Endothelial cell (in vitro differentiated cells): ENCODE measurements at regions not wholly inside any gene's neighbourhood (a gene's known extent, or its start where the extent isn't known, plus 50 kb on each side); places are given as distances from the start of the nearest gene placed in this dataset.

ENCODE experiments used
- DNase-seq: peaks from one replicate; pipeline ENCODE4 v3.0.0; 2021; ENCODE audit warnings: low spot score
- H3K27ac Mint-ChIP-seq: one replicate; pipeline ENCODE4 v1.8.0; 2021; ENCODE audit warnings: mixed read lengths, inconsistent platforms; ENCODE audit not compliant: unreplicated experiment
- H3K27me3 Mint-ChIP-seq: one replicate; pipeline ENCODE4 v1.8.0; 2021; ENCODE audit warnings: mild to moderate bottlenecking, moderate library complexity, mixed read lengths, inconsistent platforms; ENCODE audit not compliant: unreplicated experiment
- H3K36me3 Mint-ChIP-seq: one replicate; pipeline ENCODE4 v1.8.0; 2021; ENCODE audit warnings: mild to moderate bottlenecking, low read depth, mixed read lengths, inconsistent platforms; ENCODE audit not compliant: unreplicated experiment
- H3K4me1 Mint-ChIP-seq: one replicate; pipeline ENCODE4 v1.8.0; 2021; ENCODE audit warnings: mild to moderate bottlenecking, mixed read lengths, inconsistent platforms; ENCODE audit not compliant: unreplicated experiment
- H3K4me3 Mint-ChIP-seq: one replicate; pipeline ENCODE4 v1.8.0; 2021; ENCODE audit warnings: mild to moderate bottlenecking, mixed read lengths, inconsistent platforms; ENCODE audit not compliant: unreplicated experiment
- H3K9me3 Mint-ChIP-seq: one replicate; pipeline ENCODE4 v1.8.0; 2021; ENCODE audit warnings: mixed read lengths, inconsistent platforms; ENCODE audit not compliant: unreplicated experiment
- TF ChIP-seq, protein P1 (sequence below): fragments of 200-600 bp; sonication (generic); IDR thresholded peaks from one replicate; pipeline ENCODE4 v1.5.0; 2021; ENCODE audit warnings: antibody characterized with exemption; ENCODE audit not compliant: unreplicated experiment

DNA sequence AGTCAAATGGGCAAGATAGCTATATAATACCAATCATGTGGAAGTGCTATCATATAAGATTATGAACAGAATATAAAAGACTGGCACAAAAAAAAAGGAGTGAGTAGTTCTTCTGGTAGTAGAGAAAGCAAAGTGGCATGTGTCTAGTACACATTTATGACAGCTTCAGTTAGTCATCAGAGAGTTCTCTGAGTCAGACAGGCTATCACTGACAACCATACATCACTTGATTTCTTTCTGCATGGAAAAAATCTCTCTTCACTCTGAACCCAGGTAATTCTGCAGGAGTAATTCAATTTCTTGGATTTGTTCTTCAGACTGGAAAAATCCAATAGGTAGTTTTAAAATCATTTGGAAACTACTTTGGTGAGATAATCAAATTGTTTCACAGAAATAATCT, 286.8 kb upstream of the ANO3 start:
- TF ChIP-seq, protein P1, sequence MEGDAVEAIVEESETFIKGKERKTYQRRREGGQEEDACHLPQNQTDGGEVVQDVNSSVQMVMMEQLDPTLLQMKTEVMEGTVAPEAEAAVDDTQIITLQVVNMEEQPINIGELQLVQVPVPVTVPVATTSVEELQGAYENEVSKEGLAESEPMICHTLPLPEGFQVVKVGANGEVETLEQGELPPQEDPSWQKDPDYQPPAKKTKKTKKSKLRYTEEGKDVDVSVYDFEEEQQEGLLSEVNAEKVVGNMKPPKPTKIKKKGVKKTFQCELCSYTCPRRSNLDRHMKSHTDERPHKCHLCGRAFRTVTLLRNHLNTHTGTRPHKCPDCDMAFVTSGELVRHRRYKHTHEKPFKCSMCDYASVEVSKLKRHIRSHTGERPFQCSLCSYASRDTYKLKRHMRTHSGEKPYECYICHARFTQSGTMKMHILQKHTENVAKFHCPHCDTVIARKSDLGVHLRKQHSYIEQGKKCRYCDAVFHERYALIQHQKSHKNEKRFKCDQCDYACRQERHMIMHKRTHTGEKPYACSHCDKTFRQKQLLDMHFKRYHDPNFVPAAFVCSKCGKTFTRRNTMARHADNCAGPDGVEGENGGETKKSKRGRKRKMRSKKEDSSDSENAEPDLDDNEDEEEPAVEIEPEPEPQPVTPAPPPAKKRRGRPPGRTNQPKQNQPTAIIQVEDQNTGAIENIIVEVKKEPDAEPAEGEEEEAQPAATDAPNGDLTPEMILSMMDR, result no peak
- H3K27ac Mint-ChIP-seq, result no peak overlapping the region
- H3K36me3 Mint-ChIP-seq, result no peaks in the 10 kb centered on the region
- no peaks in the 10 kb centered on the region for H3K9me3 Mint-ChIP-seq
- no peaks in the 10 kb centered on the region for H3K4me1 Mint-ChIP-seq
- no peak overlapping the region for H3K4me3 Mint-ChIP-seq
- DNase-seq, result no peak
- no peaks in the 10 kb centered on the region for H3K27me3 Mint-ChIP-seq

DNA sequence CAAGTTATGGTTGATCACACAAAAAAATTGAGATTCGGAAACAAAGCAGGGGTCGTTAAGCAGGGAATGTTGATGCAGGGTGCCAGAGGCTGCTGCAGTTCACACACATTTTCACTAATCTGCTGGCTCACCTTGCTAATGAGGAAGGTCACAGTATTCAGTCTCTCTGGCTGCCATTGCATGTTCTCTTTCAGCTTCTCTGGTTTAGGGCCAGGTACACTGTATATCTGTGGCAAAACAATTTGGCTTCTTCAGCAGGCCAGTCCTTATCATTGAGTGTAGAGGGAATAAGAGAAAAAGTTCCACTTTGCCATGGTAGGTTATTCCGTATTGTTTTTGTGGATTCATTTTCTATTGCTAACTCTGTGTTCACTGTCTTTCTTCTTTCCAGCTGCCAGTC, 283.7 kb upstream of the ANO3 start:
- H3K27me3 Mint-ChIP-seq, result no peaks in the 10 kb centered on the region
- H3K4me1 Mint-ChIP-seq, result no peaks in the 10 kb centered on the region
- DNase-seq, result no peak
- no peak overlapping the region for H3K4me3 Mint-ChIP-seq
- H3K9me3 Mint-ChIP-seq, result no peaks in the 10 kb centered on the region
- TF ChIP-seq, protein P1, result no peak
- no peak overlapping the region for H3K27ac Mint-ChIP-seq
- no peaks in the 10 kb centered on the region for H3K36me3 Mint-ChIP-seq

DNA sequence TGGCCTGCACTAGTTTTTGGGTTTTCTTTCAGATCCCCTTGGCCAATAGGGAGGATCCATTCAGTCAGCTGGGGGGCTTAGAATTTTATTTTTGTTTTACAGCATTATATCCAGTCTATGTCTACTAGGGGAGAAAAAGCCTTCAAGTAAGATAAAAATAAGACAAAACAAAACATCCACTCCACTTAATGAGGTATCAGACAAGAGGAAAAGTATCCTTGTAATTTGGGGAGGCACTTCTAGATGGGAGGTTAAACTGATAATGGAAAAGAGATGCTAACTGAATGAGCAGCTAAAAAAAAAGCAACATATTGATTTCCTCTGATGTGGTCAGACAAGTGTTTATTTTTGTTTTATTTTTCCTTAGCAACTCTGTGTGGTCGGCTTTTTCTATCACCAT, 278.0 kb upstream of the ANO3 start:
- H3K27me3 Mint-ChIP-seq, result no peaks in the 10 kb centered on the region
- H3K4me1 Mint-ChIP-seq, result no peaks in the 10 kb centered on the region
- DNase-seq, result no peak
- H3K4me3 Mint-ChIP-seq, result no peak overlapping the region
- no peaks in the 10 kb centered on the region for H3K9me3 Mint-ChIP-seq
- H3K27ac Mint-ChIP-seq, result no peak overlapping the region
- TF ChIP-seq, protein P1, result no peak
- no peaks in the 10 kb centered on the region for H3K36me3 Mint-ChIP-seq

DNA sequence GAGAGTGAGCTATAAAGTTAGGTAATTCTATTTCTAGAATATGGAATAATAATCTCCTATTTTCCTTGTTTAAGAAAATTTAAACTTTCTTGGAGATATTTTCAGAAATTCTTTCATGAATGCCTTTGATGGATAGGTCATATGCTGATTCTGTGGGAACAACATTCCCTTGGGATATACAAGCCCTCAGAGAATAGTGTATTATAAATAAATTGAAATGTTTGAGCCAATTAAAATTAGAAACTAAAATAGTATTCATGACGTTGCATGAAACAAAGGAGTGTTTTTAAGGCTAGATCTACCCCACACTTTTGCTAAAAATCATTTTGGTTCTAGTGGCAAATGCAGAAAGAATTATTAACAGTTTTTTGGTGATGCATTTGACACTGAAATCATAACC, 269.3 kb upstream of the ANO3 start:
- Mint-ChIP-seq H3K27me3 (no peaks in the 10 kb centered on the region), H3K36me3 (no peaks in the 10 kb centered on the region), H3K4me1 (no peaks in the 10 kb centered on the region), H3K4me3 (no peak overlapping the region), H3K27ac (no peak overlapping the region), H3K9me3 (no peaks in the 10 kb centered on the region)
- DNase-seq, result no peak
- TF ChIP-seq, protein P1, result no peak

DNA sequence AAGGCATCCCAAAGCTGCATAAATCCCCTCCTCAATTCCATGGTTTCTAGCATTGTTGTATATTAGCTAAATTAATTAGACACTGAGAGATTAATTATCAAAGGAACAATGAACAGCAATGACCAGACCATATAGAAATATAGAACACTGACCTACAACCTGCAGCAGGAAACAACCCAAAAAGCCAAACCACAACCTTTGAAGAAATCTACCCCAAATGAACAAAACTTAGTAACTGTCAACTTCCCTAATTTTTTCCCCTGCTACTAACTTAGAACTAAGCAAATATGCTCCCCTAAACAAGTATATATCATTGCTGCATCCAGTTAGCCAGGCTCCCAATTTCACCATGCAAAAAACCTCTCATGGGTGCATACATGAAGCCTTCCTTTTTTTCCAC, 268.0 kb upstream of the ANO3 start:
- no peak overlapping the region for H3K4me3 Mint-ChIP-seq
- no peak for DNase-seq
- no peaks in the 10 kb centered on the region for H3K9me3 Mint-ChIP-seq
- H3K4me1 Mint-ChIP-seq, result no peaks in the 10 kb centered on the region
- H3K27me3 Mint-ChIP-seq, result no peaks in the 10 kb centered on the region
- no peak overlapping the region for H3K27ac Mint-ChIP-seq
- H3K36me3 Mint-ChIP-seq, result no peaks in the 10 kb centered on the region
- TF ChIP-seq, protein P1, result no peak
